Kidney epithelial cell (primary cell): ENCODE measurements at regions not wholly inside any gene's neighbourhood (a gene's known extent, or its start where the extent isn't known, plus 50 kb on each side); places are given as distances from the start of the nearest gene placed in this dataset.

Source experiments
- DNase-seq: peaks from one replicate; pipeline ENCODE4 v3.0.0-alpha.2; 2010; ENCODE audit warnings: low read depth
- H3K27me3 ChIP-seq: 2 replicates; pipeline ENCODE4 v1.6.0; 2011; ENCODE audit warnings: low read length; ENCODE audit not compliant: control insufficient read depth, insufficient read depth
- H3K36me3 ChIP-seq: 2 replicates; pipeline ENCODE4 v1.5.1; 2011; ENCODE audit warnings: low read length; ENCODE audit not compliant: control insufficient read depth, insufficient read depth
- H3K4me3 ChIP-seq: 2 replicates; pipeline ENCODE4 v1.5.1; 2011; ENCODE audit warnings: low read depth, mild to moderate bottlenecking, control low read depth, low read length
- TF ChIP-seq, protein P1 (sequence below): IDR thresholded peaks from 2 replicates; pipeline ENCODE4 v1.5.1; 2011; ENCODE audit warnings: mild to moderate bottlenecking, moderate library complexity, low read length, control low read depth, inconsistent platforms; ENCODE audit not compliant: insufficient read depth, poor library complexity, severe bottlenecking

DNA sequence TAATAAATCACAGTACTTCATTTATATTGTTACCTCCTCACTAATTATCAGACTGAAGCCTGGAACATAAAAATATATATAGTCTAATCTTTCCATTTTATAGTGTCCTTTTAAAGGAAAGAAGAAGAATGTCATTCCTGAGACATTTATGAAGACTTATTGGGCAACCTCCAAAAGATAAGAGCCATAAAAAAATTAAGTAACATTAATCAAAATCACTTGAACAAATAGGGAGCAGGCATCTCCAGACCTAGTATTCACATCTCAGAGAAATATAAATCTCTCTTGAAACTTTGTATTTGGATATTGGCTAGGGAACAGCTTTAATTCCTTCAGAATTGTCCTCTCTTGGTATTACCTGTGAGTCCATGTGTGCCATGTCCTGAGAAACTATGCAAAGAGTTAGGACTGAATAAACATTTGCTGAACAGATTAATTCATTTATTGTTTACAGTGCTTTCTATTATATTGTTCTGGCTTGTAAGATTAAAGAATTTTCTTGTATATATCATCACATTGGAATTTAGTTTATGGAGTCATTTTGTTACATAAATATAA is 530.5 kb upstream of the LRRC4C start:
- no peak for DNase-seq
- Histone ChIP-seq H3K27me3 (no peaks in the 10 kb centered on the region), H3K4me3 (no peak overlapping the region), H3K36me3 (no peaks in the 10 kb centered on the region)
- TF ChIP-seq, protein P1, sequence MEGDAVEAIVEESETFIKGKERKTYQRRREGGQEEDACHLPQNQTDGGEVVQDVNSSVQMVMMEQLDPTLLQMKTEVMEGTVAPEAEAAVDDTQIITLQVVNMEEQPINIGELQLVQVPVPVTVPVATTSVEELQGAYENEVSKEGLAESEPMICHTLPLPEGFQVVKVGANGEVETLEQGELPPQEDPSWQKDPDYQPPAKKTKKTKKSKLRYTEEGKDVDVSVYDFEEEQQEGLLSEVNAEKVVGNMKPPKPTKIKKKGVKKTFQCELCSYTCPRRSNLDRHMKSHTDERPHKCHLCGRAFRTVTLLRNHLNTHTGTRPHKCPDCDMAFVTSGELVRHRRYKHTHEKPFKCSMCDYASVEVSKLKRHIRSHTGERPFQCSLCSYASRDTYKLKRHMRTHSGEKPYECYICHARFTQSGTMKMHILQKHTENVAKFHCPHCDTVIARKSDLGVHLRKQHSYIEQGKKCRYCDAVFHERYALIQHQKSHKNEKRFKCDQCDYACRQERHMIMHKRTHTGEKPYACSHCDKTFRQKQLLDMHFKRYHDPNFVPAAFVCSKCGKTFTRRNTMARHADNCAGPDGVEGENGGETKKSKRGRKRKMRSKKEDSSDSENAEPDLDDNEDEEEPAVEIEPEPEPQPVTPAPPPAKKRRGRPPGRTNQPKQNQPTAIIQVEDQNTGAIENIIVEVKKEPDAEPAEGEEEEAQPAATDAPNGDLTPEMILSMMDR: no peak

DNA sequence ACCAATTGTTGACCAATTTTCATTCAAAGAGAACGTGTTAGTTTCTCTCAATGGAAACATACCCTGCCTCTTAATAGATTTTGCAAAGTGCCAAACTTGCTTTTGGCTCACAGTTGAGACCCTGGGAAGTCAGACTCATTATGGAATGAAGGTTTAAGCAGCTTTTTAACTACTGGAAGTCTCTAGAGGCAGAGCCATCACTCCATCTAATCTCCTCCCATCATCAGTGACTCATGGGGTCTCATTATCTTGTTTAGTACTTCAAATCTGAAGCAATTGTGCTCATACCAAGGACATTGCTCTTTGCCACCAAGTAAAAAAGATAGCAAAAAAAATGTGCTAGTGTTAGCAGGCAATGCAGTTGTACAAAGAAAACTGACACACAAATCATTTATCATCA is 537.1 kb upstream of the LRRC4C start:
- Histone ChIP-seq H3K36me3 (no peaks in the 10 kb centered on the region), H3K27me3 (no peaks in the 10 kb centered on the region), H3K4me3 (no peak overlapping the region)
- TF ChIP-seq, protein P1: no peak
- DNase-seq: no peak

DNA sequence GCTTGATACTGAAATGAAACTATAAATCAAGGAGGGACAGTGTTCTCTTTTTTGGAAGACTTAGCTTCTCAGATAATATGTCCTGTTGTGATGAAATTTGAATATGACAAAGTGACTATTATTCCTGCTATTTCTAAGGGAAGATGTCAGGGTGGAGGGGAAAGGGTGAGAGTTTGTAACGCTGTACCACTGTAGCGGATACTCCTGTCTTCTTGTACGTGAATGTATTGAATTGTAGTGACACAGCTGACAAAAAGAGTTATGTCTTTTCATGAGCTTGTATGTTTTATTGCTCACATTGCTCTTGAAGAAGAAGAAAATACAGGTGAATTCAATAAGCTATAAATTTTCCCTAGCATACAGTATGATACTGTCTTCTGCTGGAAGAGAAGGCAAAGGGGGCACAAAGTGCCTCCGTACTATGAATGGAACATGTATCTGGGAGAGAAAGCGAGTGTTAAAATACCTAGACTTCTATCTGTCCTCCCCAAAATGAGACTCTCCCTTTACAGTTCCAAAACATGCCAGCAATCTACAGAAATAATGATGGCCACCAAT is 538.5 kb upstream of the LRRC4C start:
- Histone ChIP-seq H3K4me3 (no peak overlapping the region), H3K36me3 (no peaks in the 10 kb centered on the region), H3K27me3 (no peaks in the 10 kb centered on the region)
- TF ChIP-seq, protein P1: no peak
- no peak for DNase-seq

DNA sequence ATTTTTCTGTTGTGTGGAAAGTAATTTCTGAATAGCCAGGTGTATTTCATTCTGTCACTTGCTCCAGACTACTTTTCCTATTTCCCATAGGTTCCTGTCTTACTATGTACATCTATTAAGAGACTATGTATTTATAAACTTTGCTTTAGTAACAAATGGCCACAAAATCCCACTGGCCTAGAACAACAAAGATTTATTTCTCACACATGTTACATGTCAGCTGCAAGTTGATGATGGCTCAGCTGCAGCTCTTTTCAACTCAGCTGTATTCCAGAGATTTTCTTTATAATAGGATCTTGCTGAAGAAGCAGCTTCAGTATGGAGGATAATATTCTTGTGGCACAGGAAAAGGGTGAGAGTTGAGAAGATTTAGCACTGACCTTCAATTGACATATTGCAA is 539.6 kb upstream of the LRRC4C start:
- H3K27me3 ChIP-seq: no peaks in the 10 kb centered on the region
- TF ChIP-seq, protein P1: no peak
- H3K36me3 ChIP-seq: no peaks in the 10 kb centered on the region
- H3K4me3 ChIP-seq: no peak overlapping the region
- DNase-seq: no peak

DNA sequence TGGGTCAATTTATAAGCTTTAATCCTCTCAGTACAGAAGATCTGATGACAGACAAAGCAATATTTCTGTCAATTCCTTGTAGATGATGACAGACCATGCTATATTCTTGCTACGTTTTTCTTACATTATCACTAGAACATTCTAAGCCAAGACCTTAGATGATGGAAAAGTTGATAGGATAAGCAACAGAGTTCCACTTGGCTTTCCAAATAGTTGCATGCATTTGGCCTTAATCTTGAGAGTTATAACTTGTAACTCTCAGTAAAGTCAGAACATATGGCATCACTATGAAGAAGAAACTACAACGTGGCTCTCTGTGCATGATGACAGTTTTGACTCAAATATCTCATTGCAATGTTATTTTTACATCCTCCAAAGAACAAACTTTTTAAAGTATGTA is 544.3 kb upstream of the LRRC4C start:
- H3K4me3 ChIP-seq: no peak overlapping the region
- DNase-seq: no peak
- TF ChIP-seq, protein P1: no peak
- H3K36me3 ChIP-seq: no peaks in the 10 kb centered on the region
- no peaks in the 10 kb centered on the region for H3K27me3 ChIP-seq

DNA sequence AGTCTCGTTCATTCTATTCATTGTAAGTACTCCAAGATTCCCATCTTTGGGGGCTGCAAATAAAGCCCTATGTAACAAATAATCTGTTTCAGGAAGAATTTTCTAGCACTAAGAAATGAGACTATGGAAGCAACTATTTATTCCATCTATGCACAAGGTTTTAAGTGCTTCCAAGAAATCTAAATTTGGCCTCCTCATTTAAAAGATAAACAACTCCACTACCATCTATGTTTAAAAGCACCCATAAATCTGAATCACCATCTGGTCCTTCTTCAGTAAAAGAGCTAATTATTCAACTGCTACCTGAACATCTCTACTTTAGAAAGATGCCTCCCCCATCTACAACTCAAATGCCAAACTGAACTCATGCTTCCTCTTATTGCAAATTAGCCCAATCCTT is 547.3 kb upstream of the LRRC4C start:
- Histone ChIP-seq H3K36me3 (no peaks in the 10 kb centered on the region), H3K27me3 (no peaks in the 10 kb centered on the region), H3K4me3 (no peak overlapping the region)
- TF ChIP-seq, protein P1: no peak
- DNase-seq: no peak
